HFFc6 (cell line): ENCODE measurements at regions not wholly inside any gene's neighbourhood (a gene's known extent, or its start where the extent isn't known, plus 50 kb on each side); places are given as distances from the start of the nearest gene placed in this dataset.

Experiments
- DNase-seq: peaks from one replicate; pipeline ENCODE4 v3.0.0-alpha.2; 2018
- H3K27ac Mint-ChIP-seq: 2 replicates; pipeline ENCODE4 v1.8.0; 2020; ENCODE audit warnings: mild to moderate bottlenecking, mixed read lengths
- H3K27me3 Mint-ChIP-seq: 2 replicates; pipeline ENCODE4 v1.8.0; 2021; ENCODE audit warnings: mild to moderate bottlenecking, moderate library complexity, mixed read lengths; ENCODE audit not compliant: insufficient read depth
- H3K36me3 Mint-ChIP-seq: 2 replicates; pipeline ENCODE4 v1.8.0; 2021; ENCODE audit warnings: low read depth, mixed read lengths
- H3K4me1 Mint-ChIP-seq: 2 replicates; pipeline ENCODE4 v1.8.0; 2020; ENCODE audit warnings: low read depth, mixed read lengths
- H3K4me3 Mint-ChIP-seq: 2 replicates; pipeline ENCODE4 v1.8.0; 2020; ENCODE audit warnings: mild to moderate bottlenecking, moderate library complexity, mixed read lengths
- H3K9me3 Mint-ChIP-seq: 2 replicates; pipeline ENCODE4 v1.8.0; 2020; ENCODE audit warnings: mild to moderate bottlenecking, mixed read lengths
- TF ChIP-seq, protein P1 (sequence below): fragments of 200-600 bp; sonication (generic); IDR thresholded peaks from 2 replicates; pipeline ENCODE4 v1.5.0; 2021; ENCODE audit warnings: antibody characterized with exemption, mild to moderate bottlenecking

DNA sequence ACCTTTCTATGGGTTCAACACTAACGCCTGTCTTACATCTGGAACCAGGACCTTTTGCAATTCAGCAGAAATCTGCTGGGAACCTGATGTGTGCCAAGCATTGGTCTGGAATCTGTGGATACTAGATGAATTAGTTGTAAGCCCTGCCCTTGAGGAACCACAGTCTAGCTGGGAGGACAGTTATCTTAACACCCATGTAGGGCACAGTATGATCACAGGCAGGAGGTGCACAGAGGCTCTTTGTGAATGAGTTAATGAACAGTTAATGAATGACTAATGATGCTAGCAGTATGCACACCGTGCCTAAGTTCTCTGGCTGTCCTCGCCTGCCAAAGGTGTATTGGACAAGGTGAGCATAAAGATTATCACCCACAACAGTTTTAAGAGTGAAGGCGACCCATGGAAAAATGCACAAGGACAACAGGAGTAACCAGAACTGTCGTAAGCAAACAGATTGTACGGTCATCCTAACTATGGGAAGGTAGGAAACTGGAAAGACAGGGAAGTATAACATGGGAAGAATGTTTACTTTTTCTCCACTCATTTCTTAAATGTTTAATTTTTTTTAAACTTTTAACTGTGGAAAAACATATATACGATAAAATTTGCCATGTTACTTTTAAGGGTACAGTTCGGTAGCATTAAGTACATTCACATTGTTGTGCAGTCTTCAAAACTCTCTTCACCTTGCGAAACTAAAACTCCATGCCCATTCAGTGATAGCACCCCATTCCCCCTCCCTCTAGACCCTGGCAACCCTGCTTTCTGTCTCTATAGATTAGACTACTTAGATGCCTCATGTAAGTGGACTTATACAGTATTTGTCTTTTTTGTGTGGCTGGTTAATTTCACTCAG lies 139.9 kb downstream of the CXCL12 start:
- Mint-ChIP-seq H3K36me3 (no peaks in the 10 kb centered on the region), H3K27me3 (peaks cover 5% of the 10 kb centered on the region)
- no peak for DNase-seq

GRCh38 chr10:44243851-44244510 lies 140.9 kb downstream of the CXCL12 start:
- no peak overlapping the region for H3K27ac Mint-ChIP-seq
- peaks cover 5% of the 10 kb centered on the region for H3K27me3 Mint-ChIP-seq
- H3K4me3 Mint-ChIP-seq = no peak overlapping the region
- TF ChIP-seq, protein P1, sequence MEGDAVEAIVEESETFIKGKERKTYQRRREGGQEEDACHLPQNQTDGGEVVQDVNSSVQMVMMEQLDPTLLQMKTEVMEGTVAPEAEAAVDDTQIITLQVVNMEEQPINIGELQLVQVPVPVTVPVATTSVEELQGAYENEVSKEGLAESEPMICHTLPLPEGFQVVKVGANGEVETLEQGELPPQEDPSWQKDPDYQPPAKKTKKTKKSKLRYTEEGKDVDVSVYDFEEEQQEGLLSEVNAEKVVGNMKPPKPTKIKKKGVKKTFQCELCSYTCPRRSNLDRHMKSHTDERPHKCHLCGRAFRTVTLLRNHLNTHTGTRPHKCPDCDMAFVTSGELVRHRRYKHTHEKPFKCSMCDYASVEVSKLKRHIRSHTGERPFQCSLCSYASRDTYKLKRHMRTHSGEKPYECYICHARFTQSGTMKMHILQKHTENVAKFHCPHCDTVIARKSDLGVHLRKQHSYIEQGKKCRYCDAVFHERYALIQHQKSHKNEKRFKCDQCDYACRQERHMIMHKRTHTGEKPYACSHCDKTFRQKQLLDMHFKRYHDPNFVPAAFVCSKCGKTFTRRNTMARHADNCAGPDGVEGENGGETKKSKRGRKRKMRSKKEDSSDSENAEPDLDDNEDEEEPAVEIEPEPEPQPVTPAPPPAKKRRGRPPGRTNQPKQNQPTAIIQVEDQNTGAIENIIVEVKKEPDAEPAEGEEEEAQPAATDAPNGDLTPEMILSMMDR = no peak
- H3K36me3 Mint-ChIP-seq = no peaks in the 10 kb centered on the region
- H3K9me3 Mint-ChIP-seq = peaks cover 7% of the 10 kb centered on the region; the same call in 1 of the 2 replicates
- peaks cover 15% of the 10 kb centered on the region for H3K4me1 Mint-ChIP-seq
- no peak for DNase-seq

More for the DNA sequence above, 139.9 kb downstream of the CXCL12 start:
- Mint-ChIP-seq H3K4me3 (no peak overlapping the region), H3K9me3 (peaks cover 7% of the 10 kb centered on the region; the same call in 1 of the 2 replicates), H3K27ac (no peak overlapping the region), H3K4me1 (peaks cover 14% of the 10 kb centered on the region)
- TF ChIP-seq, protein P1 = no peak

DNA sequence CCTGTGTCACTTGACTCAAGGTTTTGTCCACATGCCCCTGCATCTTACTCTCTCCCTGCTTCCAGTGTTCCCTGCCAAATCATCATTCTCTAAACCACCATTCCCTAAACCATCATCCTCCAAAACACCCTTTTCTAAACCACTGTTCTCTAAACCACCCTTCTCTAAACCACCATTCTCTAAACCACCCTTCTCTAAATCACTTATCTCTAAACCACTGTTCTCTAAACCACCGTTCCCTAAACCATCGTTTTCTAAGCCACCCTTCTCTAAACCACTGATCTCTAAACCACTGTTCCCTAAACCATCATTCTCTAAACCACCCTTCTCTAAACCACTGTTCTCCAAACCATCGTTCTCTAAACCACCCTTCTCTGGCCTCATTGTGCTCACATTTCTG lies 142.1 kb downstream of the CXCL12 start:
- TF ChIP-seq, protein P1 = no peak
- peaks cover 5% of the 10 kb centered on the region for H3K27me3 Mint-ChIP-seq
- H3K27ac Mint-ChIP-seq = no peak overlapping the region
- peaks cover 15% of the 10 kb centered on the region for H3K4me1 Mint-ChIP-seq
- DNase-seq = no peak
- no peak overlapping the region for H3K4me3 Mint-ChIP-seq
- peaks cover 7% of the 10 kb centered on the region; the same call in 1 of the 2 replicates for H3K9me3 Mint-ChIP-seq
- H3K36me3 Mint-ChIP-seq = no peaks in the 10 kb centered on the region

DNA sequence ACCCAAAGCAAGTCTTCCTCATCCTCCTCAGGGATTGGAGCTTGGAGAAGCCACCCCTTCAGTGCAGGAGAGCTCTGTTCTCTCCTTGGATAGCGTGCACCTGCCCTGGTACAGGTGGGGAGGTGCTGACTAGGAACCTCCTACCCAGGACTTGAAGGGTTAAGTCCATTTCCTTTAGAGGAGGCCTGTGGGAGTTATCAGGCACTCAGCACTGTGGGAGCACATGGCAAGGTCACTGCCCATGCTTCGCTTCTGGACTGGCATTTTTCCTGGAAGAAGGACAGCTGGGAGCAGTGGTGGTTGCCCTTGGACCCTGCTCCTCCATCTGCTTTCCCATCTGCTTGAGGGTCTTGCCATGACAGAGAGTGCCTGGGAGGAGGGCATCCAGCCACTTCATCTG lies 142.8 kb downstream of the CXCL12 start:
- no peak overlapping the region for H3K4me3 Mint-ChIP-seq
- H3K36me3 Mint-ChIP-seq = no peaks in the 10 kb centered on the region
- peaks cover 5% of the 10 kb centered on the region for H3K27me3 Mint-ChIP-seq
- TF ChIP-seq, protein P1 = no peak
- H3K9me3 Mint-ChIP-seq = peaks cover 7% of the 10 kb centered on the region; the same call in 1 of the 2 replicates
- no peak overlapping the region for H3K27ac Mint-ChIP-seq
- peaks cover 15% of the 10 kb centered on the region for H3K4me1 Mint-ChIP-seq
- no peak for DNase-seq

GRCh38 chr10:44240584-44241205 lies 144.2 kb downstream of the CXCL12 start:
- H3K27ac Mint-ChIP-seq = no peak overlapping the region
- peaks cover 15% of the 10 kb centered on the region for H3K4me1 Mint-ChIP-seq
- peaks cover 5% of the 10 kb centered on the region for H3K27me3 Mint-ChIP-seq
- TF ChIP-seq, protein P1 = no peak
- no peak overlapping the region for H3K4me3 Mint-ChIP-seq
- H3K36me3 Mint-ChIP-seq = no peaks in the 10 kb centered on the region
- no peaks in the 10 kb centered on the region for H3K9me3 Mint-ChIP-seq
- no peak for DNase-seq
